Adrenal gland (tissue), 5 donors: ENCODE measurements at regions not wholly inside any gene's neighbourhood (a gene's known extent, or its start where the extent isn't known, plus 50 kb on each side); places are given as distances from the start of the nearest gene placed in this dataset.

ENCODE experiments used
- POLR2A ChIP-seq, 2 donors: fragments of 450-650 bp; IDR thresholded peaks; one replicate each; pipeline ENCODE4 v1.6.1; 2017; ENCODE audit warnings: antibody characterized with exemption in 2 of 2, mild to moderate bottlenecking in 2 of 2, moderate library complexity in 1 of 2
- TF ChIP-seq, protein P1 (sequence below), 6 experiments: fragments of 450-650 bp in 4 of 6; fragments of 200-600 bp in 2 of 6; sonication (generic) in 1 of 6; IDR thresholded peaks; 1 replicate in 5 of 6; 2 replicates in 1 of 6; pipeline versions ENCODE4 v1.5.1 to v1.8.0; 2016 to 2021; ENCODE audit warnings: antibody characterized with exemption in 6 of 6, mild to moderate bottlenecking in 2 of 6, moderate library complexity in 1 of 6
- donor health status: DM: no; HTN: no; CAD: no.

DNA sequence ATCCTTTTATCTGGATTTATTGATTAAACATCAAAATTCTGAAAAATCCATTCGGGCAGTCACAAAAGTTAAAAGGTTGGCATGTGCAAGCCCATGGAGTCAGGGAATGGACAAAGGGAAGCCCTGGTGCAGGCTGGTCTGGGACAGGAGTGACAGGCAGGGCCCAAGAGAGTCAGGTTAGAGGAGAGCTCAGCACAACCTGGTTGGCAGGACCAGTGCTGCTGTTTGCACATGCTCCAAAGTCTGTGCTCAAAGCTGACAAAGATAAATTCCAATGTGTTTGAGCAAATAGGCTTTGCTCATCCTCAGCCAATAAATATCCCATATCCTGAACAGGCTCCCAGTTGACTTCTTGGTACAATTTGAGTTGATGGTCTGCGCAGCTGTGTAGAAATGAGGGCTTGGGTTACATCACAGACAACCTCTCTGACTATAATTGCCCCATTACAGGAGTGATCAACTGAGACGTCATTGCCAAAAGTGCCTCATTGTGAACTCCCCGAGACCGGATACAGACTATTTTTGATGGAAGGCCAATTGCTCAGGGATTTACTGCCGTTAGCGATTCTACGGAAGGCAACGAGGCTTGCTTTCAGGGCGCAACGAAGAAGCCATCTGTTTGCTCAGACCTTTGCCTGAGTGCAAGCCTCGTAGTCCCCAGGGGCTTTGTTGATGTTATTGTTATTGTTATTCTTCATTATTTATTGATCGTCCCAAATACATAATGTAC, 1008.1 kb upstream of the TENM3 start:
- TF ChIP-seq POLR2A (IDR thresholded peaks at IDR 0.05), result no peak
- TF ChIP-seq, protein P1, sequence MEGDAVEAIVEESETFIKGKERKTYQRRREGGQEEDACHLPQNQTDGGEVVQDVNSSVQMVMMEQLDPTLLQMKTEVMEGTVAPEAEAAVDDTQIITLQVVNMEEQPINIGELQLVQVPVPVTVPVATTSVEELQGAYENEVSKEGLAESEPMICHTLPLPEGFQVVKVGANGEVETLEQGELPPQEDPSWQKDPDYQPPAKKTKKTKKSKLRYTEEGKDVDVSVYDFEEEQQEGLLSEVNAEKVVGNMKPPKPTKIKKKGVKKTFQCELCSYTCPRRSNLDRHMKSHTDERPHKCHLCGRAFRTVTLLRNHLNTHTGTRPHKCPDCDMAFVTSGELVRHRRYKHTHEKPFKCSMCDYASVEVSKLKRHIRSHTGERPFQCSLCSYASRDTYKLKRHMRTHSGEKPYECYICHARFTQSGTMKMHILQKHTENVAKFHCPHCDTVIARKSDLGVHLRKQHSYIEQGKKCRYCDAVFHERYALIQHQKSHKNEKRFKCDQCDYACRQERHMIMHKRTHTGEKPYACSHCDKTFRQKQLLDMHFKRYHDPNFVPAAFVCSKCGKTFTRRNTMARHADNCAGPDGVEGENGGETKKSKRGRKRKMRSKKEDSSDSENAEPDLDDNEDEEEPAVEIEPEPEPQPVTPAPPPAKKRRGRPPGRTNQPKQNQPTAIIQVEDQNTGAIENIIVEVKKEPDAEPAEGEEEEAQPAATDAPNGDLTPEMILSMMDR (IDR thresholded peaks at IDR 0.05), result no peak
